Panc1 (cell line): ENCODE measurements at regions not wholly inside any gene's neighbourhood (a gene's known extent, or its start where the extent isn't known, plus 50 kb on each side); places are given as distances from the start of the nearest gene placed in this dataset.

Experiments
- ATAC-seq: fragments of 200-7000 bp; cut with Tn5 transposase; 2 replicates; pipeline ENCODE4 v1.9.1; 2020; ENCODE audit warnings: mild to moderate bottlenecking, moderate library complexity
- BruUV-seq: library from RNA; stranded (reverse); fragments of 400-500 nt; replicated peaks from 2 replicates; lab custom pipeline; 2021; lab: Mats Ljungman, UMichigan
- CTCF ChIA-PET: fragments of 300-600 bp; sonication (Branson Sonifier 250); formaldehyde crosslinking; loops from one replicate; lab custom pipeline; 2022; ENCODE audit warnings: antibody characterized with exemption; lab: Charles Lee
- POLR2A ChIA-PET: fragments of 300-600 bp; sonication (Branson Sonifier 250); formaldehyde crosslinking; loops from one replicate; lab custom pipeline; 2022; ENCODE audit warnings: antibody characterized with exemption; lab: Charles Lee
- DNase-seq: peaks from one replicate; pipeline ENCODE4 v3.0.0-alpha.2; 2010; ENCODE audit warnings: low read depth, low spot score
- H3K27ac ChIP-seq: 2 replicates; pipeline ENCODE4 v1.5.1; 2011; ENCODE audit warnings: mild to moderate bottlenecking, low read length, inconsistent platforms
- H3K27me3 ChIP-seq: fragments of 200-500 bp; sonication (Bioruptor generic); 2 replicates; pipeline ENCODE4 v1.6.0; 2014; ENCODE audit warnings: low read length, inconsistent platforms; ENCODE audit not compliant: control insufficient read depth, insufficient read depth
- H3K36me3 ChIP-seq: fragments of 200-500 bp; sonication (Bioruptor generic); 2 replicates; pipeline ENCODE4 v1.5.1; 2014; ENCODE audit warnings: inconsistent platforms, mild to moderate bottlenecking, low read length, moderate library complexity; ENCODE audit not compliant: control insufficient read depth, insufficient read depth
- H3K4me1 ChIP-seq: 2 replicates; pipeline ENCODE4 v1.5.1; 2011; ENCODE audit warnings: inconsistent platforms, mild to moderate bottlenecking, low read length, moderate library complexity; ENCODE audit not compliant: control insufficient read depth, insufficient read depth
- H3K4me3 ChIP-seq, 2 experiments: 2 replicates each; pipeline ENCODE4 v1.5.1; 2011 to 2012; ENCODE audit warnings: low read depth in 2 of 2, low read length in 2 of 2, mild to moderate bottlenecking in 2 of 2, inconsistent platforms in 1 of 2, moderate library complexity in 1 of 2
- H3K9me3 ChIP-seq: fragments of 200-500 bp; sonication (Bioruptor generic); 2 replicates; pipeline ENCODE4 v1.5.1; 2014; ENCODE audit warnings: low read depth, mild to moderate bottlenecking, inconsistent platforms, low read length, moderate library complexity; ENCODE audit not compliant: control insufficient read depth, insufficient read depth
- POLR2AphosphoS5 ChIP-seq: IDR thresholded peaks from 2 replicates; pipeline ENCODE4 v1.6.1; 2012; ENCODE audit warnings: mild to moderate bottlenecking, low read depth, low read length, moderate library complexity
- SIN3A ChIP-seq: IDR thresholded peaks from 2 replicates; pipeline ENCODE4 v1.6.1; 2012; ENCODE audit warnings: low read depth, mild to moderate bottlenecking, low read length, moderate library complexity, borderline replicate concordance; ENCODE audit not compliant: insufficient read depth
- TCF7L2 ChIP-seq: IDR thresholded peaks from 2 replicates; pipeline ENCODE4 v1.6.1; 2011; ENCODE audit warnings: mild to moderate bottlenecking, low read depth, low read length, inconsistent platforms
- in situ Hi-C: cut with HindIII; loops from 2 replicates; pipeline ENCODE4 v1.10.0; 2016; ENCODE audit warnings: low sequenced_read_pairs, low pct_unique_long_range_greater_than_20kb
- intact Hi-C: fragments of 100-400 bp; cut with micrococcal nuclease; formaldehyde crosslinking; loops from one replicate; pipeline ENCODE4 v1.10.0; 2022; ENCODE audit not compliant: unreplicated experiment
- TF ChIP-seq, protein P1 (sequence below): fragments of 450-650 bp; IDR thresholded peaks from 2 replicates; pipeline ENCODE4 v1.5.1; 2017; ENCODE audit warnings: mild to moderate bottlenecking
- TF ChIP-seq, protein P2 (sequence below), 2 experiments: IDR thresholded peaks; 2 replicates each; pipeline ENCODE4 v1.6.1; 2011 to 2012; ENCODE audit warnings: low read depth in 2 of 2, control low read depth in 1 of 2, low read length in 1 of 2, mild to moderate bottlenecking in 1 of 2, moderate library complexity in 1 of 2; ENCODE audit not compliant: insufficient read depth in 1 of 2

DNA sequence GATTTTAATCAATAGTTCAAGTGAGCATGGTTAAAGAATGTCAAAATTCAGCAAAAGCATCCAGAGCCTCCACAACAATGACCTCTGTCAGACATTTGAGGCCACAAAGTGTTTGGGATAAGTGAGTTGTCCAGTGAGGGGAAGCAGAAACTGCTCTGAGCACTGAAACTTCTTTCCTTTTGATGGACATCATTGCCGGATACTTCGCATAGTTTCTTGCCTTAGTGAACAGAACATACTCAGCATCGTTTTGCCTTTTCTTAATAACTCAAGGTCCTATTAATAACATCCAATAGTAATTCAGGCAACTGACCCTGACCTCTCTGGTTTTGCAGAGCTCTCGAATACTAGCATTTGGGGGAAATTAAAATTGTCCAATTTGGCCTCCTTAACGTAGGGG, 78.6 kb downstream of the EDN3 start:
- ATAC-seq (no peak), DNase-seq (no peak)
- in situ Hi-C loops: no loop called here
- Histone ChIP-seq H3K27ac (no peak overlapping the region), H3K27me3 (peaks cover 9% of the 10 kb centered on the region), H3K36me3 (no peaks in the 10 kb centered on the region), H3K4me1 (no peaks in the 10 kb centered on the region), H3K9me3 (no peaks in the 10 kb centered on the region), H3K4me3 (no peak overlapping the region)
- CTCF ChIA-PET: no interaction called here
- BruUV-seq: no TSS peak
- POLR2A ChIA-PET: no interaction called here
- TF ChIP-seq, protein P1, sequence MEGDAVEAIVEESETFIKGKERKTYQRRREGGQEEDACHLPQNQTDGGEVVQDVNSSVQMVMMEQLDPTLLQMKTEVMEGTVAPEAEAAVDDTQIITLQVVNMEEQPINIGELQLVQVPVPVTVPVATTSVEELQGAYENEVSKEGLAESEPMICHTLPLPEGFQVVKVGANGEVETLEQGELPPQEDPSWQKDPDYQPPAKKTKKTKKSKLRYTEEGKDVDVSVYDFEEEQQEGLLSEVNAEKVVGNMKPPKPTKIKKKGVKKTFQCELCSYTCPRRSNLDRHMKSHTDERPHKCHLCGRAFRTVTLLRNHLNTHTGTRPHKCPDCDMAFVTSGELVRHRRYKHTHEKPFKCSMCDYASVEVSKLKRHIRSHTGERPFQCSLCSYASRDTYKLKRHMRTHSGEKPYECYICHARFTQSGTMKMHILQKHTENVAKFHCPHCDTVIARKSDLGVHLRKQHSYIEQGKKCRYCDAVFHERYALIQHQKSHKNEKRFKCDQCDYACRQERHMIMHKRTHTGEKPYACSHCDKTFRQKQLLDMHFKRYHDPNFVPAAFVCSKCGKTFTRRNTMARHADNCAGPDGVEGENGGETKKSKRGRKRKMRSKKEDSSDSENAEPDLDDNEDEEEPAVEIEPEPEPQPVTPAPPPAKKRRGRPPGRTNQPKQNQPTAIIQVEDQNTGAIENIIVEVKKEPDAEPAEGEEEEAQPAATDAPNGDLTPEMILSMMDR: no peak
- TF ChIP-seq, protein P2, sequence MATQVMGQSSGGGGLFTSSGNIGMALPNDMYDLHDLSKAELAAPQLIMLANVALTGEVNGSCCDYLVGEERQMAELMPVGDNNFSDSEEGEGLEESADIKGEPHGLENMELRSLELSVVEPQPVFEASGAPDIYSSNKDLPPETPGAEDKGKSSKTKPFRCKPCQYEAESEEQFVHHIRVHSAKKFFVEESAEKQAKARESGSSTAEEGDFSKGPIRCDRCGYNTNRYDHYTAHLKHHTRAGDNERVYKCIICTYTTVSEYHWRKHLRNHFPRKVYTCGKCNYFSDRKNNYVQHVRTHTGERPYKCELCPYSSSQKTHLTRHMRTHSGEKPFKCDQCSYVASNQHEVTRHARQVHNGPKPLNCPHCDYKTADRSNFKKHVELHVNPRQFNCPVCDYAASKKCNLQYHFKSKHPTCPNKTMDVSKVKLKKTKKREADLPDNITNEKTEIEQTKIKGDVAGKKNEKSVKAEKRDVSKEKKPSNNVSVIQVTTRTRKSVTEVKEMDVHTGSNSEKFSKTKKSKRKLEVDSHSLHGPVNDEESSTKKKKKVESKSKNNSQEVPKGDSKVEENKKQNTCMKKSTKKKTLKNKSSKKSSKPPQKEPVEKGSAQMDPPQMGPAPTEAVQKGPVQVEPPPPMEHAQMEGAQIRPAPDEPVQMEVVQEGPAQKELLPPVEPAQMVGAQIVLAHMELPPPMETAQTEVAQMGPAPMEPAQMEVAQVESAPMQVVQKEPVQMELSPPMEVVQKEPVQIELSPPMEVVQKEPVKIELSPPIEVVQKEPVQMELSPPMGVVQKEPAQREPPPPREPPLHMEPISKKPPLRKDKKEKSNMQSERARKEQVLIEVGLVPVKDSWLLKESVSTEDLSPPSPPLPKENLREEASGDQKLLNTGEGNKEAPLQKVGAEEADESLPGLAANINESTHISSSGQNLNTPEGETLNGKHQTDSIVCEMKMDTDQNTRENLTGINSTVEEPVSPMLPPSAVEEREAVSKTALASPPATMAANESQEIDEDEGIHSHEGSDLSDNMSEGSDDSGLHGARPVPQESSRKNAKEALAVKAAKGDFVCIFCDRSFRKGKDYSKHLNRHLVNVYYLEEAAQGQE (IDR thresholded peaks at IDR 0.05; ENCODE audit: insufficient read depth in 1 of 2, low read depth in 2 of 2, low read length in 1 of 2): no peak
- TF ChIP-seq POLR2AphosphoS5: no peak
- no peak for TF ChIP-seq TCF7L2
- no peak for TF ChIP-seq SIN3A
- intact Hi-C loops: no loop called here

DNA sequence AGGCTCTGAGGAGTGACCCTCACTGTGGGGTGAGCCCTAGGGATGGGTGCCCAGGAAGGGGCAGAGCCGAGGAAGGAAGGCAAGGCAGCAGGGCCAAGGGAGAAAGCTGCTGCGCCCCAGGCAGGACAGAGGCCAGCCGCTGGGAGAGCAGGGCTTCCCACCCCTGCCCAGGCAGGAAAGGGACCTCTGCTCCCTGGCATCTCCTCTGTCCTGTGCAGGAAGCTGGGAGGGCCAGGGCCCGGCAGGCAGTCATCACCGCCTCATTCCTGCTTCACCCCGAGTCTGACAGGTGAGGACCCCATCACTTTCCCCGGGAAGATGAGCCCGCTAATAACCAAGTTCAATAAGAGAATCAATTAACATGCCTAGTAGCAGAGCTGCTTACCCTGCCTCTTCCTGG, 81.3 kb downstream of the EDN3 start:
- H3K27ac ChIP-seq: no peak overlapping the region
- TF ChIP-seq, protein P1: no peak
- TF ChIP-seq TCF7L2: no peak
- no peak for TF ChIP-seq SIN3A
- TF ChIP-seq, protein P2 (IDR thresholded peaks at IDR 0.05; ENCODE audit: insufficient read depth in 1 of 2, low read depth in 2 of 2, low read length in 1 of 2): no peak
- no peak for TF ChIP-seq POLR2AphosphoS5
- POLR2A ChIA-PET: no interaction called here
- H3K27me3 ChIP-seq: peaks cover 9% of the 10 kb centered on the region
- no peak overlapping the region for H3K4me3 ChIP-seq
- no peaks in the 10 kb centered on the region for H3K36me3 ChIP-seq
- CTCF ChIA-PET: no interaction called here
- no peaks in the 10 kb centered on the region for H3K4me1 ChIP-seq
- in situ Hi-C loops: no loop called here
- BruUV-seq: no TSS peak
- intact Hi-C loops: no loop called here
- ATAC-seq (no peak), DNase-seq (no peak)
- no peaks in the 10 kb centered on the region for H3K9me3 ChIP-seq
